Hepatocyte (in vitro differentiated cells): ENCODE measurements at regions not wholly inside any gene's neighbourhood (a gene's known extent, or its start where the extent isn't known, plus 50 kb on each side); places are given as distances from the start of the nearest gene placed in this dataset.

Experiments used
- DNase-seq: peaks from one replicate; pipeline ENCODE4 v3.0.0-alpha.2; 2016; ENCODE audit warnings: low spot score
- H2AFZ ChIP-seq: fragments of 200-600 bp; sonication (generic); 2 replicates; pipeline ENCODE4 v1.6.0; 2016; ENCODE audit warnings: antibody characterized with exemption, mild to moderate bottlenecking
- H3K27ac ChIP-seq: fragments of 200-600 bp; sonication (generic); 2 replicates; pipeline ENCODE4 v1.5.1; 2016; ENCODE audit warnings: mild to moderate bottlenecking
- H3K27me3 ChIP-seq: fragments of 200-600 bp; sonication (generic); 2 replicates; pipeline ENCODE4 v1.6.1; 2016
- H3K36me3 ChIP-seq: fragments of 200-600 bp; sonication (generic); replicated peaks from 2 replicates; pipeline ENCODE4 v1.5.1; 2016; ENCODE audit warnings: low read depth; ENCODE audit not compliant: insufficient read depth
- H3K4me1 ChIP-seq: fragments of 200-600 bp; sonication (generic); 2 replicates; pipeline ENCODE4 v1.5.1; 2016; ENCODE audit warnings: mild to moderate bottlenecking, moderate library complexity; ENCODE audit not compliant: insufficient read depth
- H3K4me2 ChIP-seq: fragments of 200-600 bp; sonication (generic); 2 replicates; pipeline ENCODE4 v1.6.0; 2016
- H3K4me3 ChIP-seq: fragments of 200-600 bp; sonication (generic); 2 replicates; pipeline ENCODE4 v1.5.1; 2016; ENCODE audit warnings: mild to moderate bottlenecking
- H3K79me2 ChIP-seq: fragments of 200-600 bp; sonication (generic); 2 replicates; pipeline ENCODE4 v1.6.0; 2017; ENCODE audit warnings: mild to moderate bottlenecking
- H3K9me2 ChIP-seq: fragments of 200-600 bp; sonication (generic); replicated peaks from 2 replicates; pipeline ENCODE4 v1.6.0; 2017; ENCODE audit warnings: mild to moderate bottlenecking; ENCODE audit not compliant: insufficient read depth
- H3K9me3 ChIP-seq: fragments of 200-600 bp; sonication (generic); 2 replicates; pipeline ENCODE4 v1.5.1; 2016; ENCODE audit warnings: low read depth, mild to moderate bottlenecking
- H4K20me1 ChIP-seq: fragments of 200-600 bp; sonication (generic); 2 replicates; pipeline ENCODE4 v1.6.0; 2016; ENCODE audit warnings: mild to moderate bottlenecking; ENCODE audit not compliant: insufficient read depth, poor library complexity, severe bottlenecking
- CTCF ChIP-seq: fragments of 200-600 bp; sonication (generic); IDR thresholded peaks from 2 replicates; pipeline ENCODE4 v1.5.1; 2016; ENCODE audit warnings: antibody characterized with exemption, mild to moderate bottlenecking; ENCODE audit not compliant: poor library complexity
- EZH2 ChIP-seq: fragments of 200-600 bp; sonication (generic); IDR thresholded peaks from 2 replicates; pipeline ENCODE4 v1.6.1; 2016; ENCODE audit warnings: antibody characterized with exemption, mild to moderate bottlenecking, borderline replicate concordance
- EZH2phosphoT487 ChIP-seq: fragments of 200-600 bp; sonication (generic); IDR thresholded peaks from one replicate; pipeline ENCODE4 v1.6.1; 2018; ENCODE audit warnings: antibody characterized with exemption, mild to moderate bottlenecking, low read depth, moderate library complexity; ENCODE audit not compliant: unreplicated experiment, severe bottlenecking
- WGBS: methylation state at CpG from one replicate; pipeline ENCODE4 v1.1.6; 2016; ENCODE audit warnings: low lambda C conversion rate; ENCODE audit errors: missing lambda C conversion rate; 5-methylcytosine and 5-hydroxymethylcytosine counted together

GRCh38 chr9:25548847-25549246, 129.4 kb downstream of the TUSC1 start:
- no peaks in the 10 kb centered on the region for H3K9me2 ChIP-seq
- no peaks in the 10 kb centered on the region for H3K4me1 ChIP-seq
- no peak overlapping the region for H3K4me2 ChIP-seq
- no peak overlapping the region for H2AFZ ChIP-seq
- no peaks in the 10 kb centered on the region for H3K79me2 ChIP-seq
- no peaks in the 10 kb centered on the region for H3K36me3 ChIP-seq
- no peaks in the 10 kb centered on the region for H3K27me3 ChIP-seq
- TF ChIP-seq EZH2phosphoT487 (no peak), EZH2 (no peak), CTCF (no peak)
- no peak for DNase-seq
- H3K27ac ChIP-seq: no peak overlapping the region
- WGBS: 67% methylated on average over 3 of the region's 3 CpGs
- H4K20me1 ChIP-seq: no peaks in the 10 kb centered on the region
- H3K9me3 ChIP-seq: no peaks in the 10 kb centered on the region
- H3K4me3 ChIP-seq: no peak overlapping the region

GRCh38 chr9:25543806-25544205, 134.4 kb downstream of the TUSC1 start:
- no peak for DNase-seq
- no peaks in the 10 kb centered on the region for H3K79me2 ChIP-seq
- H3K4me1 ChIP-seq: no peaks in the 10 kb centered on the region
- no peaks in the 10 kb centered on the region for H3K27me3 ChIP-seq
- WGBS: 92% methylated on average over 7 of the region's 7 CpGs
- no peak overlapping the region for H3K4me3 ChIP-seq
- no peak overlapping the region for H2AFZ ChIP-seq
- TF ChIP-seq CTCF: no peak
- TF ChIP-seq EZH2phosphoT487: no peak
- TF ChIP-seq EZH2: no peak
- H3K9me2 ChIP-seq: no peaks in the 10 kb centered on the region
- H3K9me3 ChIP-seq: no peaks in the 10 kb centered on the region
- no peak overlapping the region for H3K27ac ChIP-seq
- H4K20me1 ChIP-seq: no peaks in the 10 kb centered on the region
- no peaks in the 10 kb centered on the region for H3K36me3 ChIP-seq
- no peak overlapping the region for H3K4me2 ChIP-seq

GRCh38 chr9:25542319-25542718, 135.9 kb downstream of the TUSC1 start:
- no peaks in the 10 kb centered on the region for H4K20me1 ChIP-seq
- H3K27me3 ChIP-seq: no peaks in the 10 kb centered on the region
- no peak for DNase-seq
- 52% methylated on average over 8 of the region's 8 CpGs for WGBS
- H2AFZ ChIP-seq: no peak overlapping the region
- no peak overlapping the region for H3K27ac ChIP-seq
- no peaks in the 10 kb centered on the region for H3K9me2 ChIP-seq
- H3K4me3 ChIP-seq: no peak overlapping the region
- no peaks in the 10 kb centered on the region for H3K36me3 ChIP-seq
- H3K9me3 ChIP-seq: no peaks in the 10 kb centered on the region
- H3K4me1 ChIP-seq: no peaks in the 10 kb centered on the region
- H3K4me2 ChIP-seq: no peak overlapping the region
- no peaks in the 10 kb centered on the region for H3K79me2 ChIP-seq
- TF ChIP-seq CTCF (no peak), EZH2 (no peak), EZH2phosphoT487 (no peak)

GRCh38 chr9:25537808-25538207, 140.4 kb downstream of the TUSC1 start:
- H3K9me2 ChIP-seq: no peaks in the 10 kb centered on the region
- no peak for DNase-seq
- no peaks in the 10 kb centered on the region for H3K79me2 ChIP-seq
- no peak overlapping the region for H3K27ac ChIP-seq
- 49% methylated on average over 2 of the region's 2 CpGs for WGBS
- no peak overlapping the region for H3K4me3 ChIP-seq
- H3K9me3 ChIP-seq: no peaks in the 10 kb centered on the region
- peak overlapping the region; percentile 64 for H3K4me2 ChIP-seq
- H4K20me1 ChIP-seq: no peaks in the 10 kb centered on the region
- no peaks in the 10 kb centered on the region for H3K4me1 ChIP-seq
- no peaks in the 10 kb centered on the region for H3K36me3 ChIP-seq
- peak overlapping the region; percentile 18 for H2AFZ ChIP-seq
- no peaks in the 10 kb centered on the region for H3K27me3 ChIP-seq
- TF ChIP-seq EZH2 (no peak), EZH2phosphoT487 (no peak), CTCF (no peak)
